Trophoblast cell (in vitro differentiated cells and primary cell): ENCODE measurements at regions not wholly inside any gene's neighbourhood (a gene's known extent, or its start where the extent isn't known, plus 50 kb on each side); places are given as distances from the start of the nearest gene placed in this dataset.
A peak's percentile ranks its signal among the peaks of the same experiment; 100 is the strongest.
"Not testable (repeated sequence)": the region's sequence is repeated elsewhere in the genome, so short reads cannot be mapped to it uniquely, and the experiment has no call there.

Experiments used
- DNase-seq, 2 donors: peaks; one replicate each; pipeline ENCODE4 v3.0.0-alpha.2; 2016
- H2AFZ ChIP-seq: 2 replicates; pipeline ENCODE4 v1.6.1; 2013; ENCODE audit warnings: low read length, moderate library complexity, mild to moderate bottlenecking; ENCODE audit not compliant: insufficient read depth, poor library complexity
- H2AK5ac ChIP-seq: 2 replicates; pipeline ENCODE4 v1.6.1; 2013; ENCODE audit warnings: mild to moderate bottlenecking, low read length
- H2BK120ac ChIP-seq: 2 replicates; pipeline ENCODE4 v1.6.1; 2013; ENCODE audit warnings: low read length, mild to moderate bottlenecking, moderate library complexity; ENCODE audit not compliant: insufficient read depth, poor library complexity
- H2BK12ac ChIP-seq: 2 replicates; pipeline ENCODE4 v1.6.1; 2013; ENCODE audit warnings: mild to moderate bottlenecking, low read length, moderate library complexity
- H2BK5ac ChIP-seq: 2 replicates; pipeline ENCODE4 v1.6.1; 2013; ENCODE audit warnings: low read length, low read depth, moderate library complexity, mild to moderate bottlenecking; ENCODE audit not compliant: poor library complexity
- H3K14ac ChIP-seq: 2 replicates; pipeline ENCODE4 v1.6.1; 2013; ENCODE audit warnings: mild to moderate bottlenecking, low read length
- H3K18ac ChIP-seq: 2 replicates; pipeline ENCODE4 v1.6.1; 2013; ENCODE audit warnings: mild to moderate bottlenecking, low read length
- H3K23ac ChIP-seq: 2 replicates; pipeline ENCODE4 v1.6.1; 2013; ENCODE audit warnings: low read length
- H3K27ac ChIP-seq: 2 replicates; pipeline ENCODE4 v1.5.1; 2013; ENCODE audit warnings: low read depth, mild to moderate bottlenecking, inconsistent platforms, low read length, moderate library complexity
- H3K27me3 ChIP-seq: 2 replicates; pipeline ENCODE4 v1.6.1; 2013; ENCODE audit warnings: inconsistent platforms, mild to moderate bottlenecking, low read length, moderate library complexity; ENCODE audit not compliant: insufficient read depth
- H3K36me3 ChIP-seq, 2 experiments: 1 replicate in 1 of 2; 2 replicates in 1 of 2; pipeline ENCODE4 v1.6.1; 2013; ENCODE audit warnings: low read length in 2 of 2, mild to moderate bottlenecking in 2 of 2, moderate library complexity in 1 of 2; ENCODE audit not compliant: insufficient read depth in 2 of 2, control insufficient read depth in 1 of 2
- H3K4ac ChIP-seq: 2 replicates; pipeline ENCODE4 v1.6.1; 2013; ENCODE audit warnings: low read depth, mild to moderate bottlenecking, low read length, moderate library complexity
- H3K4me1 ChIP-seq, 2 experiments: 1 replicate in 1 of 2; 2 replicates in 1 of 2; pipeline ENCODE4 v1.6.1; 2013; ENCODE audit warnings: low read length in 2 of 2, mild to moderate bottlenecking in 2 of 2, moderate library complexity in 1 of 2; ENCODE audit not compliant: insufficient read depth in 2 of 2, control insufficient read depth in 1 of 2
- H3K4me2 ChIP-seq: 2 replicates; pipeline ENCODE4 v1.6.1; 2013; ENCODE audit warnings: inconsistent platforms, mild to moderate bottlenecking, low read length, moderate library complexity
- H3K4me3 ChIP-seq: 2 replicates; pipeline ENCODE4 v1.5.1; 2013; ENCODE audit warnings: mild to moderate bottlenecking, low read depth, low read length, inconsistent platforms
- H3K79me1 ChIP-seq: one replicate; pipeline ENCODE4 v1.6.1; 2013; ENCODE audit warnings: low read length
- H3K79me2 ChIP-seq: 2 replicates; pipeline ENCODE4 v1.6.1; 2013; ENCODE audit warnings: low read length, mild to moderate bottlenecking; ENCODE audit not compliant: control insufficient read depth, insufficient read depth, poor library complexity
- H3K9ac ChIP-seq: 2 replicates; pipeline ENCODE4 v1.6.1; 2013; ENCODE audit warnings: mild to moderate bottlenecking, low read length
- H3K9me3 ChIP-seq: 2 replicates; pipeline ENCODE4 v1.6.1; 2013; ENCODE audit warnings: low read depth, mild to moderate bottlenecking, control low read depth, inconsistent platforms, low read length; ENCODE audit not compliant: insufficient read depth
- H4K12ac ChIP-seq: 2 replicates; pipeline ENCODE4 v1.6.1; 2013; ENCODE audit warnings: low read depth, mild to moderate bottlenecking, low read length, moderate library complexity
- H4K8ac ChIP-seq: 2 replicates; pipeline ENCODE4 v1.6.1; 2013; ENCODE audit warnings: low read depth, mild to moderate bottlenecking, low read length, moderate library complexity
- H4K91ac ChIP-seq: one replicate; pipeline ENCODE4 v1.6.1; 2013; ENCODE audit warnings: low read depth, mild to moderate bottlenecking, low read length, moderate library complexity
- WGBS: extraction: QIAGEN DNeasy Blood & Tissue Kit; methylation state at CpG from one replicate; pipeline ENCODE4 v1.1.7; 2013; ENCODE audit warnings: missing lambda C conversion rate; ENCODE audit not compliant: insufficient read length, insufficient coverage; ENCODE audit errors: extremely low coverage; 5-methylcytosine and 5-hydroxymethylcytosine counted together

DNA sequence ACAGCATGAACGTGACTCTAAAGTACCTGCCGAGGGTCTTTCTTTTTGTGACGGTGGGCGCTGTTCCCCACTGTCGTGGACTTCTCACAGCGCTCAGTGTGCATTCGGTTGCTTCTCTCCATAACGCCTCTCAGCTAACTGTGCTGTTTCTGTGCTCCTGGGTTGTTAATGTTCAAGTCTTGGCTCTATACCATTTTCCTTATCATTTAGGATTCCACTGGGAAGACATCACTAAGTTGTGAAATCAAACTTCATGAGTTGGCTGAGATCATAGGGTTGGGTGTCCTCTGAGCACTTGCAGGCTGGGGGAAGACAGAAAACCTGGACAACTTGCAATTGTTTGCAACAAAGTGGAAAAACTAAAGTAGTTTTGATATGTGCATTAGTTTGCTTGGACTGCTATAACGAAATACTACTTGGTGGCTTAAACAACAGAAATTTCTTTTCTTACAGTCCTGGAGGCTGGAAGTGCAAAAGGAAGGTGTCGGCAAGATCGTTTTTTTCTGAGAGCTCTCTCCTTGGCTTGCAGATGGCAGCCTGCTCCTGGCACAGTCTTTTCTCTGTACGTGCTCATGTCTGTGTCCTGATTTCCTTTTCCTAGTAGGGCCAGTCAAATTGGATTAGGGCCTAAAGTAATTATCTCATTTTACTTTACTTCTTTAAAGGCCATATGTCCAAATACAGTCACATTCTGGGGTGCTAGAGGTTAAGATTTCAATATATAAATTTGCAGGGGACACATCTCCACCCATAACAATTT is 270.0 kb upstream of the PLGLB2 start:
- H3K9me3 ChIP-seq, H3K27me3 ChIP-seq, H3K4ac ChIP-seq, H3K79me2 ChIP-seq, H3K14ac ChIP-seq, H3K4me2 ChIP-seq, H3K27ac ChIP-seq, H4K91ac ChIP-seq, H3K18ac ChIP-seq, H2BK12ac ChIP-seq, H3K4me3 ChIP-seq, H2AK5ac ChIP-seq, DNase-seq, H2BK5ac ChIP-seq, H3K23ac ChIP-seq, H3K79me1 ChIP-seq, H4K12ac ChIP-seq, H3K4me1 ChIP-seq, H2AFZ ChIP-seq, H3K36me3 ChIP-seq, H2BK120ac ChIP-seq, H4K8ac ChIP-seq, H3K9ac ChIP-seq: not testable (repeated sequence)
- WGBS, result no CpG with 5 or more reads among the region's 12 CpGs

DNA sequence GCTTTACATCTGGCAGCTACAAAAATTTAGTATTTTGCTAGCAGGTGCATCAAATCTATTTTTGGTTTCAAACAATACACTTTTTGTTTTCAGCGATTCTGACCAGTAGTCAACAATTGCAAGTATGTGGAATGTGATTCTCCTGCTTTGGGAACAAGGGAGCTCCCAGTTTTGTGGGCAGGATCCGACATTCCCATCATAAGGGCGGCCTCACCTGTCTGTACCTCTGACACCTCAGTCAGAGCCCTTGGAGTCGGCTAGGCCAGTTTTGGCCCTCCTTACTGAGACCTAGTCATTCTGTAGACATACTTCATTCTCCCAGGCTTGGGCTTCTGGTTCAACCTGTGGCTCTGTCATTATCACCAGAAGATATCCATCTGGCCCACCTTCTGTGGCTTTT is 269.0 kb upstream of the PLGLB2 start:
- H4K12ac ChIP-seq, H3K79me2 ChIP-seq, H3K18ac ChIP-seq, H2BK12ac ChIP-seq, H3K79me1 ChIP-seq, H3K27me3 ChIP-seq, H2AFZ ChIP-seq, H3K36me3 ChIP-seq, H3K14ac ChIP-seq, H2AK5ac ChIP-seq, H3K4ac ChIP-seq, H3K4me2 ChIP-seq, H3K9ac ChIP-seq, H3K4me1 ChIP-seq, H3K4me3 ChIP-seq, H3K23ac ChIP-seq, H4K91ac ChIP-seq, H2BK5ac ChIP-seq, H2BK120ac ChIP-seq, H3K9me3 ChIP-seq, H3K27ac ChIP-seq, H4K8ac ChIP-seq: not testable (repeated sequence)
- peak; percentile 9 to 10 for DNase-seq
- WGBS, result no CpG with 5 or more reads among the region's 4 CpGs

DNA sequence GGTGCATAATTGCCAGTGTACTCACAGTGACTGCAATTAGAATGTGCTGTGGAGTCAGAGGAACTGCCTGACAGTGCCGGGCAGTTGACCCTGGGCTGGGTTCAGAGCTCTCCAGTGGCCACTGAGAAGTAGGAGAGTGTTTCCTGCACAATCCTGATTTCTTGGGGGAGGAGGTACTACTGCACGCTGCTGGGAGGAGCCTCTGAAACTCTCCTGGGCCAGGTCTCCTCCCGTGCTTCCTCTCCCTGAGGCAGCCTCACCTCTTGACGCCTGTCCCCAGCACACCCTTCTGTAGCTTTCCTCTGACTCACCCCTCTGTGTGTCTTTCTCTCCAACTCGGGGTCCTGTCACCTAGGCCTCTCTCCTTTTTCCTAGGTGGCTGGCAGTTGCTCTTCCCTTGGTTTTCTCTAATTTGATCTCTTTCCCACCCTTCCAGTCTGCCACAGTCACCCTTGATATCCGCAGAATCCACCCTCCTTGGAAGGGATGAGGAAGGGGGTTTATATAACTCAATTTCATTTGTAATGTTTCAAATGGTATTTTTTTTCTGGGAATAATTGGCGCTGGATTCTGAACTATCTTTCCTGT is 264.7 kb upstream of the PLGLB2 start:
- not testable (repeated sequence) for H4K12ac ChIP-seq, H2BK12ac ChIP-seq, H3K4me3 ChIP-seq, H3K18ac ChIP-seq, H4K91ac ChIP-seq, H3K4me1 ChIP-seq, H4K8ac ChIP-seq, H3K79me2 ChIP-seq, H3K27ac ChIP-seq, H3K4me2 ChIP-seq, H3K79me1 ChIP-seq, H3K23ac ChIP-seq, H3K9ac ChIP-seq, H2AK5ac ChIP-seq, H3K4ac ChIP-seq, H3K14ac ChIP-seq, H2BK120ac ChIP-seq, H3K36me3 ChIP-seq, H2AFZ ChIP-seq, H2BK5ac ChIP-seq, H3K9me3 ChIP-seq, H3K27me3 ChIP-seq
- no CpG with 5 or more reads among the region's 7 CpGs for WGBS
- DNase-seq, result peak; percentile 13 to 27

DNA sequence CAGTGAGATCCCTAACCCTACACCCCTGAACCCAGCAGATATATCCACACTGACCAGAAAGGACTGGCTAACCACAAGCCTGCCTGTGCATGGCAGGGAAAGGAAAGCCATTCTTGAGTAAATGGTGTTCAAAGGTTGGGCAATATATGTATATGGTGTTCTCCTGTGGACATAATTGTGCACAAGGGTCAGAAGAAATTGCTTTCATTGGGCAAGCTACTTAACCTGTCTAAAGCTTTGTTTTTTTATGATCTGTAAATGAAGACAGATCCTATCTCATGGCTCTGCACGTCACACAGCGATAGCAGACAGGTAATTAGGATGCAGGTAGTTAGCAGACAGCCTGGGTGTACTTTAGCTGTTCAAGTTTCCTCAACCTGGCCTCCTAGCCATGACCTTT is 263.5 kb upstream of the PLGLB2 start:
- not testable (repeated sequence) for H3K9me3 ChIP-seq, H3K27me3 ChIP-seq, H4K91ac ChIP-seq, H4K12ac ChIP-seq, H2AFZ ChIP-seq, H2BK12ac ChIP-seq, H3K36me3 ChIP-seq, H2AK5ac ChIP-seq, H3K4me2 ChIP-seq, H3K79me2 ChIP-seq, H3K18ac ChIP-seq, H3K14ac ChIP-seq, H3K4ac ChIP-seq, DNase-seq, H3K79me1 ChIP-seq, H2BK5ac ChIP-seq, H2BK120ac ChIP-seq, H3K4me1 ChIP-seq, H4K8ac ChIP-seq, H3K4me3 ChIP-seq, H3K23ac ChIP-seq, H3K27ac ChIP-seq, H3K9ac ChIP-seq
- WGBS, result no CpG with 5 or more reads among the region's 2 CpGs
